Activated CD4-positive, alpha-beta T cell treated with anti-CD3 and anti-CD28 coated beads for 48 hours (primary cell): ENCODE measurements at regions not wholly inside any gene's neighbourhood (a gene's known extent, or its start where the extent isn't known, plus 50 kb on each side); places are given as distances from the start of the nearest gene placed in this dataset.

Experiments
- DNase-seq: peaks from one replicate; pipeline ENCODE4 v3.0.0-alpha.2; 2020

DNA sequence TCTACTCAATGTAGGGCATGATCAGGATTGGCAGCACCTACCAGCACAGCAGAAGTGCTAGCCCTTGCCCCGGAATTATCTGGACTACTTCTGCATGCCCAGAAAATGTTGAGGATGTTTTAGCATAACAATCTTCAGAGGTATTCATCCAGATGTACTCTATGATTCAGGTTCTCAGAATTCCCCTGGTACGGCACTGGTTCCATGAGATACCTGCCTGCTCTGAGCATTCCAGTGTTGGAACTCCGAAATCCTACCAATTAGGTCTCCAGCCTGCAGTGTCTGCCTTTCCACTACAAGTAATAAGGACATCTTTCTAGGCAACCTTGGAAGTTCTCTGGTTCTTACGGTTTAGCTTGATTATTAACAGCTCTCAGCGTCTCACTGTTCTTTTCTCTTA lies 554.5 kb downstream of the HACE1 start:
- DNase-seq, result no peak

GRCh38 chr6:104301951-104302350 lies 557.8 kb downstream of the HACE1 start:
- no peak for DNase-seq

GRCh38 chr6:104286641-104287040 lies 573.1 kb downstream of the HACE1 start:
- DNase-seq, result no peak

DNA sequence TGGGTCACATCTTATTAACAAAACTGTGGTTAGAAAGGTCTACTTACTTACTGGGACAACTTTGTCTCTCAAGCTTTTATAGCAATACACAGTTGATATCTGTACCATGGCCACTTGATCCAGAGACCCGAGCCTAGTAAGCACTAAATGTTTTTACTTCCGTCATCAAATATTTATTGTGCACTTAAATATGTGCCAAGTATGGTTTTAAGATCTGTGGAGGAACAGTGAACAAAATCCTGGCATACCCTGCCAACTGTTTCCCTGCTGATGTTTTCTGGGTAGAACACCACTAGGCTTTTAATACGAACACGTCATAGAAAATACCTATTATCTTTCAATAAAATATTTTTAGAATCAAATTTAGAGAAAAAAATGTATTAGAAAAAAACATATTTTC lies 574.8 kb downstream of the HACE1 start:
- no peak for DNase-seq

DNA sequence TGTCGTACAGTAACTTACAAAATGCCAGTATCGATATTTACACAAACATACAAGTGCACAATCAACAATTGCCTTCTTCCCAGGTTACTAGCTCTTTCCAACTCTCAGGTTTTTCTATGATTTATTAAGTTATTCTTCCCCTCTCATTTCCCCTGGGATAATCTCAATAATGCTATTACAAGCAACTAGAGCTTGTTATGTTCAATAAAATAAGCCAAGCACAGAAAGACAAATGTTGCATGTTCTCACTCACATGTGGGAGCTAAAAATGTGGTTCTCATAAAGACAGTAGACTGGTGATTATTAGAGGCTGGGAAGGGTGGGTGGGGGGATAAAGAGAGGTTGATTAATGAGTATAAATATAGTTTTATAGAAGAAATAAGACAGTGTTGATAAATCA lies 577.1 kb downstream of the HACE1 start:
- no peak for DNase-seq

DNA sequence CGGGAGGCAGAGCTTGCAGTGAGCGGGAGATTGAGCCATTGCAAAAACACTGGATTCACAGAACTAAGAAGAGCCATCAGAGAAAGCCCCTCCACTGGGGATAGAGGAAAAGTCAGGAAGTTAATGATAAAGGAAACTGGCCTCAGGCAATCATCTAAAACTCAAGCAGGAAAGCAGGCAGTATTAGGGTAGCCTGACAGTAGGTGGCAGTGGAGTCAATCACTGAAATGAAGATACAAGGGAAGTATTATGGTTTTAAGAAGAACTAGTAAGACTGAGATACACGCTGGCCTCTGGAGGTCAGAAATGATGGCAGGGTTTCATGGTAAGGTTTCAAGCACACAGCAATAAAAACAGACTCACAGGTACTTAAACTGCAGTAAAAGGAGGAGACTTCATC lies 578.3 kb downstream of the HACE1 start:
- DNase-seq, result no peak

DNA sequence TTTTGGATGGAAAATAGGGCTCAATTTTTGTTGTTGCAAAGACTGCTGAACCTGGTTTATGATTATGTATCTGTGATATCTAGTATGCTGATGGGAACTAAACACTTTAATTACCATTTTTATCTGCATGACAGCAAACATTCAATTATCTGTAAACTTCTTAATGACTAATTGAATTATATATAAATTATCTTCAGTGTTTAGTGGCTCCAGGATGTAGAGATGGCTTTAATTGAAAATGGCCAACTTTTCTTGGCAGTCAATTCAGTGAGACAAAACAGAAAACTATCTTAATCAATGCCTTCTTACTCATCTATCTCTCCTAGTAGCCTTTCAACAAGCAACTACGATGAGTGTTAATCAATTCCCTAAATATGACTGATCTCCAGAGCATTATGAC lies 591.3 kb downstream of the HACE1 start:
- no peak for DNase-seq

GRCh38 chr6:104266922-104267321 lies 592.8 kb downstream of the HACE1 start:
- no peak for DNase-seq

- DNase-seq, result no peak
Measured at GRCh38 chr6:104256646-104257045, 603.1 kb downstream of the HACE1 start.

DNA sequence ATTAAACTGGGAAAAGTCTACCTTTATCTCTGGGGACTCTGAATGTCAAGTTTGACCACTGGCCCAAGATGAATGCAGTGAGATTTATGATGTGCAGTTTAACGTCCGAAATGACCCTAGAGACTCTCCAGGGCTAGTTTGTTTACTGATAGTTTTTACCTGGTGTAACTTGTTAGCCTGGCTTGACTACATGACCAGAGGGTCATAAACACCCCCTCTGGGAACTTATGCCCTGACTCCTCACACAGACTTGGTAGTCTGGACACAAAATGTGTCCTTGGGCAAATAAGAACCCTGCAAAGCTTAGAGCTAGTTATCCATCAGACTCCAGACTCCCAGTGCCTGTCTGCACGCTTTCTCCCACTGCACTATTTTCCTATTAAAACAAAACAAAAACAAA lies 606.5 kb downstream of the HACE1 start:
- DNase-seq, result no peak

DNA sequence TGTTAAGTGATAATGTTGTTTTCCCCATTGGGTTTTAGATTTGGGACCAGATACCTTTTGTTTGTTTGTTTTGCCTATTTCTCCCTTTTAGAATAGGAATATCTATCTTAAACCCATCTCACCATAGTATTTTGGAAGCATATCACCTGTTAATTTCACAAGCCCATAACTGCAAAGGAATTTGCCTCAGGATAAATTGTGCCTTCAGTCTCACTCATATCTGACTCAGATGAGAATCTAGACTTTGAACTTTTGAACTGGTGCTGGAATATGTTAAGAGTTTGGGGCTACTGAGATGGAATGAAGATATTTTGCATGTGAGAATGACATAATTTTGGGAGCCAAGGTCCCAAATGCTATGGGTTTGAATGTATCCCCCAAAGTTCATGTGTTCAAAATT lies 607.4 kb downstream of the HACE1 start:
- no peak for DNase-seq

DNA sequence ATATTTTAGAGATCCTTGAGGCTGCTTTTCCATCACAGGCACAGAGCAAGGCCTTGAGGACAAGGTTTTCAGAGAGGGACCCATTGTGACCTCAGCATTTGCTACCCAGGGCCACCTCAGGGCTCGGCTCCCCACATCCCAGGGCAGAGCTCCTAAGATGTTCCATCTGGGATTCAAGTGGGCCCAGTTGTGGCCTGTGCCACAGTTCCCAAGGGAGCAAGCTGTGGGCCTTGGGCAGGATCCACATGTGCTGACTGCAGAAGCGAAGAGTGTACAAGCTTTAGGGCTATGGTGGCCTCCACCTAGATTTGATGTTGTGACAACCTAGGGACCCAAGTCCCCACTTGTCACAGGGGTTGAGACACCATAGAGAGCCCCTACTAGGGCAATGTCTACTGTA lies 608.1 kb downstream of the HACE1 start:
- DNase-seq, result no peak

- DNase-seq, result no peak
Measured at GRCh38 chr6:104240865-104241264, 618.9 kb downstream of the HACE1 start.

DNA sequence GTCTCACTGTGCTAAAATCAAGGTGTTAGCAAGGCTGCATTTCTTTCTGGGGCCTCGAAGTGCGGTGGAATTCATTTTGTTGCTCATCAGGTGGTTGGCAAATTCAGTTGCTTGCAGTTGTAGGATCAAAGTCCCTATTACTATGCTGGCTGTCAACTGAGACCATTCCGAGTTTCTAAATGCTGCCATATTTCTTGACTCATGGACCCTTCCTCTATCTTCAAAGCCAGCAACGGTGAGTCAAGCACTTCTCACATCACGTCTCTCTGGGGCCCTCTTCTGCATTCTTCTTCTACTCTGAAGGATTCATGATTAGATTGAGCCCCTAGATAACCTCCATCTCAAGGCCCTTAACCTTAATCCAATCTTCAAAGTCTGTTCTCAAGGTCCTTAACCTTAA lies 619.7 kb downstream of the HACE1 start:
- no peak for DNase-seq

DNA sequence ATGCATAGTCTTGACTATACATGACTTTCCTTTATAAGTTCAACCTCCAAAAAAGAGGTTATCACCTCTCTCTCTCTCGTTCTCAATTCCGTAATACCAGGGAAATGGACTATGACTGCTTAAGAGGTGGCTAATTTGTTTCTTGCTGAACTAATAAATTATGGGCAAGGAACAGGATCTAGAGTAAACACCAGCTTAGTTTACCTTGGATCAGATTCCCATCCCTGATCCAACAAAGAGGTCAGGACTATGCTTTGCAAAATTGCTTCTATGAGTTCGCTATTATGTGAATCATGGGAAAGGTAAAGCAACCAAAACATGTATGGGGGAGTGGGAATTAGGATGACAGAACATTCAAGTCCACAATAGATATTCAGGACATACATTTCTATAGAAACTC lies 630.7 kb downstream of the HACE1 start:
- no peak for DNase-seq

GRCh38 chr6:104227508-104227907 lies 632.2 kb downstream of the HACE1 start:
- DNase-seq, result no peak

- no peak for DNase-seq
Measured at GRCh38 chr6:104226790-104227446, 632.8 kb downstream of the HACE1 start.

DNA sequence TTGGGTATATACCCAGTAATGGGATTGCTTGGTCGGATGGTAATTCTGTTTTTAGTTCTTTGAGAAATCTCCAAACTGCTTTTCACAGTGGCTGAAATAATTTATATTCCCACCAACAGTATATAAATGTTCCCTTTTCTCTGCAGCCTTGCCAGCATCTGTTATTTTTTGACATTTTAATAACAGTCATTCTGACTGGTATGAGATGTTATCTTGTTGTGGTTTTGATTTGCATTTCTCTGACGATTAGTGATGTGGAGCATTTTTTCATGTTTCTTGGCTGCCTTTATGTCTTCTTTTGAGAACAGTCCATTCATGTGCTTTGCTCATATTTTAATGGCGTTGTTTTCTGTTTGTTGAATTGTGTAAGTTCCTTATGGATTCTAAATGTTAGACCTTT lies 641.6 kb downstream of the HACE1 start:
- no peak for DNase-seq

GRCh38 chr6:104214901-104215300 lies 644.8 kb downstream of the HACE1 start:
- DNase-seq, result no peak

GRCh38 chr6:104212977-104213668 lies 646.6 kb downstream of the HACE1 start:
- DNase-seq, result no peak

GRCh38 chr6:104207635-104208034 lies 652.1 kb downstream of the HACE1 start:
- DNase-seq, result no peak

DNA sequence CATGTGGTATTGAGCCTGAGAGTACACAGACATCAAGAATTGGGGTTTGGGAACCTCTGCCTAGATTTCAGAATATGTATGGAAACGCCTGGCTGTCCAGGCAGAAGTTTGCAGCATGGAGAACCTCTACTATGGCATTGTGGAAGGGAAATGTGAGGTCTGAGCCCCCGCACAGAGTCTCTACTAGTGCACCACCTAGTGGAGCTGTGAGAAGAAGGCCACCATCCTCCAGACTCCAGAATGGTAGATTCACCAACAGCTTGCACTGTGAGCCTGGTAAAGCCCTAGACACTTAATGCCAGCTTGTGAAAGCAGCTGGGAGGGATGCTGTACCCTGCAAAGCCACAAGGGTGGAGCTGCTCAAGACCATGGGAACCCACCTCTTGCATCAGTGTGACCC lies 658.2 kb downstream of the HACE1 start:
- DNase-seq, result no peak

DNA sequence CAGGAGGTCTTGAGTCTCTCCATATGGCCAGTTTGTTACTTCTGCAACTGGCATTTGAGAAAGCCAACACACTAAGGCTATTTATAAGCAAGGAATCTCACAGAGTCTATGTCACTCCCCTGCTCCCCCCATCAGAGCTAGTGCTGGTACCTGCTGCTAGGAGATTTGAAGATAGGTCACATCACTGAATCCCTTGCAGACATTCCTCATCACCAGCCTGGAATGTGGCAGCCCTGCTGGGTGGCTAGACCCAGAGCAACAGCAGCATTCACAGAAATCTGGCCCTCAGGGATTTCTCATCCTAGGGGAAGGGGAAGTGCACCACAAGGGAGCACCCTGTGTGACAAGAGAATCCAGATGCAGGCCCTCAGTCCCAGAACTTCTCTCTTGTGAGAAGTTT lies 672.1 kb downstream of the HACE1 start:
- DNase-seq, result no peak

DNA sequence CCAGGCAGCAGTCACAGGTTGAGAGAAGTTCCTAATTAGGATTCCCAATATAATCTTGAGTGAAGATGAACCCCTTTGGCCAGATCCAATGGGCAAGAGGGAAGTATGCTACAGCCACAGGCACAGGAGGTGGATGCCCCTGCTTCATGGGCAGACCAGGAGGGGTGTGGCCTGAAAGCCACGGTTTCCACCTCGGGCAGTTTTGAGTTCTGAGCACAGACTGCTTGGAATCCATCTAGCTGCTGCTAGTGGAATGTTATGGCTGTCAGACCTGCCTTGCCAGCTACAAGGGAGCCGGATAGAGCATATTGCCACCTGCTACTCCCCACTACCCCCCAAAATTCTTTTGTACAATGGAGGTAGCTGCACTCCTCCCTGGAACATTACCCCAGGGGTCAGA lies 672.9 kb downstream of the HACE1 start:
- no peak for DNase-seq

- no peak for DNase-seq
Measured at GRCh38 chr6:104183816-104184435, 675.8 kb downstream of the HACE1 start.
